Activated T-helper 2 cell treated with anti-CD3 and anti-CD28 coated beads, Interferon-gamma antibody, Interleukin-2, Interleukin-4, amounts not matched to agents 10 μg/mL and 5 μg/mL and 100 μg/mL, durations not matched to agents 14 hours and 24 hours and 36 hours (primary cell): ENCODE measurements at regions not wholly inside any gene's neighbourhood (a gene's known extent, or its start where the extent isn't known, plus 50 kb on each side); places are given as distances from the start of the nearest gene placed in this dataset.
A peak's percentile ranks its signal among the peaks of the same experiment; 100 is the strongest.

Experiments used
- DNase-seq: peaks from one replicate; pipeline ENCODE4 v3.0.0; 2021; ENCODE audit warnings: low spot score
- H3K27ac Mint-ChIP-seq: one replicate; pipeline ENCODE4 v1.8.0; 2021; ENCODE audit warnings: mixed read lengths
- H3K27me3 Mint-ChIP-seq: one replicate; pipeline ENCODE4 v1.8.0; 2021; ENCODE audit warnings: low read depth, mixed read lengths
- H3K36me3 Mint-ChIP-seq: one replicate; pipeline ENCODE4 v1.8.0; 2021; ENCODE audit warnings: low read depth, mixed read lengths
- H3K4me1 Mint-ChIP-seq: one replicate; pipeline ENCODE4 v1.8.0; 2021; ENCODE audit warnings: low read depth, mixed read lengths
- H3K4me3 Mint-ChIP-seq: one replicate; pipeline ENCODE4 v1.8.0; 2021; ENCODE audit warnings: low read depth, mild to moderate bottlenecking, moderate library complexity, mixed read lengths
- H3K9me3 Mint-ChIP-seq: one replicate; pipeline ENCODE4 v1.8.0; 2021; ENCODE audit warnings: mixed read lengths
- intact Hi-C: fragments of 100-400 bp; cut with micrococcal nuclease; formaldehyde crosslinking; loops from one replicate; pipeline ENCODE4 v1.15.1; 2023

- H3K4me3 Mint-ChIP-seq: no peak overlapping the region
- peaks cover 71% of the 10 kb centered on the region for H3K4me1 Mint-ChIP-seq
- H3K27me3 Mint-ChIP-seq: no peaks in the 10 kb centered on the region
- no peak overlapping the region for H3K27ac Mint-ChIP-seq
- H3K9me3 Mint-ChIP-seq: no peaks in the 10 kb centered on the region
- no peak for DNase-seq
- intact Hi-C loops: no loop called here
- peaks cover 6% of the 10 kb centered on the region for H3K36me3 Mint-ChIP-seq
Observed at GRCh38 chr10:33112831-33113455, 154.9 kb upstream of the ITGB1 start.

DNA sequence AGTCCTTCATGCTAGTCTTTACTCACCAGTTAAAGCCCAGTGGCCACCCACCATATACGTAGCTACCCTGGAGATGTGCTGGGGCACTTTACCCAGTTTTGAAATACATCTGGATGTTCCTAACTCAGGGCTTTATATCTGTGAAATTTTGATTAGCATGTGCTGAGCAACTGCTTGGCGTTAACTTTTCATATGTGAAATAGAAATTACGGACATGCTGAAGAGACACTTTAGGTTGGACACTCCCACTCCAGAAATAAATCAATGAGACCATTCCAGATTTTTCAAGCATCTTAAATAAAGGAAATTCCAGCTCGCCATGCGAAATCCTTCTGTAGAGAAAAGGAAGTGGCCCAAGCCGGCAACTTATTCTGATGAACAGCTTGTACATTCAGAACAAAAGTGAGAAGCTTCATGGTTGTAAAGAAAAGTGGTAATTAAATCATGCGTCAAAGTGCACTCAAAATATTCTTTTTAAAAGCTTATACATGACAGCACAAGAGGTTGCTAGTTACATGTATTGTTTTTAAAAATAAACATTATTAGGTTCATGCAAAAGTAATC, 153.5 kb upstream of the ITGB1 start:
- DNase-seq: no peak
- Mint-ChIP-seq H3K9me3 (no peaks in the 10 kb centered on the region), H3K36me3 (no peaks in the 10 kb centered on the region), H3K27me3 (no peaks in the 10 kb centered on the region), H3K4me3 (no peak overlapping the region), H3K4me1 (peaks cover 64% of the 10 kb centered on the region), H3K27ac (peak overlapping the region; percentile 35)
- intact Hi-C loops: no loop called here

DNA sequence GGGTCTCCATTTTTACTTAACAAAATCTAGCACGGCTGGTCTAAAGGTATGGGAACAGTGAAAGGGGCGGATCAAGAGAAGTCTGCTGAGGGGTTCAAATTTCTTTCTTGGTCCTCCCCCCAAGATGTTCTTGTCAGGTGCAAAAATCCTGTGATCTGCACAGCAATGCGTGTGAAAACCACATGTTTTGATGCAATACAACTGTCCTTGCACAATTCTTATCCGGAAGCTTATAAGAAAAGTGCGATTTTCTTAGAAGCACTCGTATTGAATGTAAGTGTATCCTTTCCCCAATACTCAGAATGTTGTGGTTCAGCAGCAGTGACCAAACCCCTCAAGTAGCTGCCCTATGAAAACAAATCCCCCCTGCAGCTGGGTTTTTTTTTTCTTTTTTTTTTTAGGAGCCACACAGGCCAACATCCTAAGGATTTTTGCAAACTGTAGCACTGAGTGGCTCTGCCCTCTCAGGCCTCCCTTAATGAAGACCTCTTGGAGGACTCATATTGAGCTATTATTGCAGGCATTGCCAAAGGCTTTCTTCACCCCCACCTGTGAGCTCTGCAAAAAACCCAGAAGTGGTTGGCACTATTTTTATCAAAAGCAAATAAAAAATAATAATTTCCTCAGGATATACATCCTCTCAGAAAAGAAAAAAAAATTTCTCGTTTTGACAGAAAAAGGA, 151.9 kb upstream of the ITGB1 start:
- Mint-ChIP-seq H3K4me3 (no peak overlapping the region), H3K4me1 (peaks cover 50% of the 10 kb centered on the region), H3K27ac (peak overlapping the region; percentile 43), H3K9me3 (peaks cover 2% of the 10 kb centered on the region), H3K27me3 (no peaks in the 10 kb centered on the region), H3K36me3 (no peaks in the 10 kb centered on the region)
- intact Hi-C loops: no loop called here
- DNase-seq: no peak

- H3K4me3 Mint-ChIP-seq: no peak overlapping the region
- H3K27ac Mint-ChIP-seq: peak overlapping the region; percentile 43
- DNase-seq: no peak
- no peaks in the 10 kb centered on the region for H3K27me3 Mint-ChIP-seq
- H3K36me3 Mint-ChIP-seq: peaks cover 4% of the 10 kb centered on the region
- intact Hi-C loops: no loop called here
- peaks cover 6% of the 10 kb centered on the region for H3K9me3 Mint-ChIP-seq
- H3K4me1 Mint-ChIP-seq: peaks cover 45% of the 10 kb centered on the region
Observed at GRCh38 chr10:33109384-33109783, 151.4 kb upstream of the ITGB1 start.

- Mint-ChIP-seq H3K27me3 (no peaks in the 10 kb centered on the region), H3K27ac (no peak overlapping the region), H3K4me3 (no peak overlapping the region), H3K4me1 (peaks cover 34% of the 10 kb centered on the region), H3K36me3 (peaks cover 9% of the 10 kb centered on the region), H3K9me3 (peaks cover 13% of the 10 kb centered on the region)
- intact Hi-C loops: no loop called here
- no peak for DNase-seq
Observed at GRCh38 chr10:33107953-33108352, 149.9 kb upstream of the ITGB1 start.

DNA sequence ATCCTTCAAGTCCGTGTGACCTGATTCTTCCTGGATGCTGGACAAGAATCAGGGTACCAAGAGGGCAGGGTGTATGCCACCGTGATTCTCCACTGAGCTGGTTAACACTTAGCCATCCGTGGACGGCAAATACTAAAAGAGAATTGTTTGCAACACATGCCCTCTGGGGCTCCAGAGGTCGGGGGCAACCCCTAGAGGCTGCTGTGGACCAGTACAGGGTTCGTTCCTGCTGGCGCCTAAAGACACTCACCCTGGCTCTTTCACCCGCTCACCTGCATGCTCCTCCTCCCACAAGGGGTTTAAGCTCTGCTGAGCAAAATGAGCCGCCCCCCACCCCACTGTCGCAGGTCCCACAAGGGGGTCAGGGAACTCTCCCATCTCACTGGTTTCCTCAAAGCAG, 148.7 kb upstream of the ITGB1 start:
- H3K36me3 Mint-ChIP-seq: peaks cover 9% of the 10 kb centered on the region
- no peak overlapping the region for H3K4me3 Mint-ChIP-seq
- intact Hi-C loops: no loop called here
- H3K27ac Mint-ChIP-seq: no peak overlapping the region
- H3K27me3 Mint-ChIP-seq: no peaks in the 10 kb centered on the region
- DNase-seq: no peak
- H3K4me1 Mint-ChIP-seq: peaks cover 27% of the 10 kb centered on the region
- H3K9me3 Mint-ChIP-seq: peaks cover 13% of the 10 kb centered on the region

DNA sequence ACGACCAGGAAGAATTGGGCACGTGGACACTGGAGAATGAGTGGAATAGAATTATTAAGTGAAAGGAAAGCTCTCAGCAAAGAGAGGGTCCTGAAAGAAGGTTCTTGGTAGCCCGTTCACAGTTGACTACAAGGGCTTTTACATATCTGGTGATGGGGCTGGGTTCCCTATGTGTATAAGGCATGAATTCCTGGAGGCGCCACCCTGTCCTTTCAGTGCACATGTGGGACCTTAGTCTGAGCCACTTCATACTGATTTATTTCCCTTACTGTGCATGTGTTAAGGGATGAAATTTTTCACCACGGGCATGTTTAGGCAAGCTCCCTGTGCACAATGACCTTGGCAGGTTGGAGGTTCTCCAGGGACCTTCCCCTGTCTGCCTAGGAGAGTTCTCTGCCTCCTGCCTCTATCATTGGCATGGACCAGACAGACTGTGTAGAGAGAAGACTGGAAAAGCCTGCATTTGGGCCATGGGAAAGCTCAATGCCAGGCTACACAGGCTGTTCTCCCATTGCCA, 145.9 kb upstream of the ITGB1 start:
- peaks cover 9% of the 10 kb centered on the region for H3K36me3 Mint-ChIP-seq
- DNase-seq: no peak
- intact Hi-C loops: loop anchor here (5.0 kb wide), 1 partner anchor 48 kb away; no protein-coding TSS in a partner anchor
- H3K27me3 Mint-ChIP-seq: no peaks in the 10 kb centered on the region
- peaks cover 26% of the 10 kb centered on the region for H3K4me1 Mint-ChIP-seq
- H3K4me3 Mint-ChIP-seq: no peak overlapping the region
- no peak overlapping the region for H3K27ac Mint-ChIP-seq
- peaks cover 13% of the 10 kb centered on the region for H3K9me3 Mint-ChIP-seq

DNA sequence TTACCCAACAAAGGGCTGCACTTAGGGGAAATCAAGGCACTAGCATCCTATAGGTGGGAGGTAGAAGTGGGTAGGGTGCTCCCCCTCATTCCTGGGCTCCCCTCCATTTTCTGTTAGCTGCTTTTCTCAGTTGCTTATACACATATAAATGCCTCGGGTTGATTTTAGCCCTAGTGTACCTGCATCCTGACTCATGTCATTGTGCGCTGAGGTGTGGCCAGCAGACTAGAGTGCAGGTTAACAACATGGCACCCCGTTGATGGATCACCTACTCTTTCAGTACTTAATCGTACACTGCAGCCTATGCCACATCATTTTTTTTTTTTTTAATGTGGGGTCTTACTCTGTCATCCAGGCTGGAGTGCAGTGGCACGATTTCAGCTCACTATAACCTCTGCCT, 144.0 kb upstream of the ITGB1 start:
- intact Hi-C loops: loop anchor here (5.0 kb wide), 1 partner anchor 50 kb away; no protein-coding TSS in a partner anchor
- no peak for DNase-seq
- Mint-ChIP-seq H3K27ac (peak overlapping the region; percentile 34), H3K4me1 (peaks cover 25% of the 10 kb centered on the region), H3K36me3 (peaks cover 11% of the 10 kb centered on the region), H3K27me3 (no peaks in the 10 kb centered on the region), H3K9me3 (peaks cover 18% of the 10 kb centered on the region), H3K4me3 (no peak overlapping the region)

DNA sequence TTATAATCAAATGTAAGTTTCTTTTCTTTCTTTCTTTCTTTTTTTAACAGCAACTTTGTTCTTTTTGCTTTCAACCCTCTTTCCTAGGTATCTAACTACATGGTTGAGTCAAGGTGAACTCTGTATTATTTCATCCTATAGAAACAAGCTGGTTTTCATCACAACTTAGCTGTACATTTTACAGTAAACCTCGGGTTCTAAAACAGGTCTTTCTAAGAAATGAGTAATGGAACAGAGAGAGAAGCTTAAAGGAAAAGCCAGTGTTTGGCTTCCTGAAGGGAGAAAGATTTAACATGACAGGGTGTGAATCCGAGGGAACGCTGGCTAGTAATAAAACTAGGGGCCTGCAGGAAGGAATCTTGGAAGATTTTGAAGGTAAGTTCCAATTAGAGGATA, 143.4 kb upstream of the ITGB1 start:
- peak overlapping the region; percentile 34 for H3K27ac Mint-ChIP-seq
- peaks cover 28% of the 10 kb centered on the region for H3K4me1 Mint-ChIP-seq
- no peak for DNase-seq
- peaks cover 25% of the 10 kb centered on the region for H3K9me3 Mint-ChIP-seq
- H3K27me3 Mint-ChIP-seq: no peaks in the 10 kb centered on the region
- no peak overlapping the region for H3K4me3 Mint-ChIP-seq
- H3K36me3 Mint-ChIP-seq: peaks cover 14% of the 10 kb centered on the region
- intact Hi-C loops: loop anchor here (5.0 kb wide), 1 partner anchor 51 kb away; no protein-coding TSS in a partner anchor

DNA sequence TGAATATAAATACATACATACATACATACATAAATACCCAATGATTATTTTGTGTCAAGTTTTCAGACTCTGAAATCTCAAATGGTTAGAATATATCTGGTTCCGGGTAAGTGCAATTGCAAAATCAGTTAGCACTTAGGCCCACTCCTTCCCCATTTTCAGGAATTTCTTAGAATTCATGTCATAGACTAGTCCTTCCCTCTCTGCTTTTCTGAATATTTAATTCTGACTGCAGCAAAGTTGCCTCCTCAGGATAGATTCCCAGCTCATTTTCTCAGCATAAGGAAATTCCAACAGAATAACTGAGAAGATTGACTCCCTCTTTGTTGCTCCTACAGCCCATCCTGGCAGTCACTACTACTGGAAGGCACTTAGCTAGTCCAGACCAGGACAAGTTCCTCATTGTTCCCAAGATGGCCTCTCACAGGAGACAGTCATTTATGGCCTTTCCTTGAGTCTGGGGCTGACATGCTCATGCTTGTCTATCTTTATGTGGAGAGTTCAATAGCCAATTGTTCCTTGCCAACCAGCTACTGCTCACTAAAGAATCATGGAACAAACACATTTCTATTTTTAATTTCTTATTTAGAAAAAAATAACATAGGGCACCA, 142.9 kb upstream of the ITGB1 start:
- Mint-ChIP-seq H3K9me3 (peaks cover 28% of the 10 kb centered on the region), H3K36me3 (peaks cover 14% of the 10 kb centered on the region), H3K27ac (peak overlapping the region; percentile 34), H3K4me1 (peaks cover 28% of the 10 kb centered on the region), H3K27me3 (no peaks in the 10 kb centered on the region), H3K4me3 (no peak overlapping the region)
- no peak for DNase-seq
- intact Hi-C loops: loop anchor here (5.0 kb wide), 1 partner anchor 51 kb away; no protein-coding TSS in a partner anchor

DNA sequence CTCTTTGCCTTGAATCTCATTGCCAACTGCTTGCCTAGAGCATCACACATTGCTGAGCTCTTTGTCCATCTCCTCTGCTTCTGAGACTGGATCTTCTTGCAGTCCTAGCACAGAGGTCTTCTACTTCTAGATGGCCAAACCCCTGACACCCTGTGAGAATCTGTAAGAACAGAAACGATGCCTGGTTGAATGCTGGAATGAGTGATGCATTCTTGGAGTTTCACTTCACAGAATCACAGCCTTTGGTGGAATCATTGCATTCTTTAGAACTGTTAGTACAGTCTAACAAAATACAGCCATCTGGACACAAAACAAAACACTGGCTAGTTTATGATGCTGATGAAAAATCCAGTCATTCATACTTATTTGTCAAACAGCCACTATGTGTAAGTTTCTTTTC, 141.7 kb upstream of the ITGB1 start:
- Mint-ChIP-seq H3K4me1 (peaks cover 28% of the 10 kb centered on the region), H3K27ac (peak overlapping the region; percentile 86), H3K27me3 (no peaks in the 10 kb centered on the region), H3K36me3 (peaks cover 16% of the 10 kb centered on the region), H3K9me3 (peaks cover 30% of the 10 kb centered on the region), H3K4me3 (peak overlapping the region; percentile 34)
- DNase-seq: no peak
- intact Hi-C loops: loop anchor here (1.0 to 5.0 kb wide), 4 partner anchors 16 to 53 kb away; no protein-coding TSS in a partner anchor

- H3K27ac Mint-ChIP-seq: peak overlapping the region; percentile 86
- intact Hi-C loops: loop anchor here (1.0 kb wide), 3 partner anchors 16 to 35 kb away; no protein-coding TSS in a partner anchor
- H3K36me3 Mint-ChIP-seq: peaks cover 15% of the 10 kb centered on the region
- H3K4me3 Mint-ChIP-seq: no peak overlapping the region
- H3K27me3 Mint-ChIP-seq: no peaks in the 10 kb centered on the region
- H3K9me3 Mint-ChIP-seq: peaks cover 31% of the 10 kb centered on the region
- DNase-seq: no peak
- peaks cover 28% of the 10 kb centered on the region for H3K4me1 Mint-ChIP-seq
Observed at GRCh38 chr10:33098951-33099663, 141.1 kb upstream of the ITGB1 start.
